Hematopoietic multipotent progenitor cell treated with erythropoietin and hydrocortisone succinate and interleukin-3 and kit ligand, for 4 days (in vitro differentiated cells): ENCODE measurements at regions not wholly inside any gene's neighbourhood (a gene's known extent, or its start where the extent isn't known, plus 50 kb on each side); places are given as distances from the start of the nearest gene placed in this dataset.

Experiments
- DNase-seq: peaks from one replicate; pipeline ENCODE4 v3.0.0-alpha.2; 2015

DNA sequence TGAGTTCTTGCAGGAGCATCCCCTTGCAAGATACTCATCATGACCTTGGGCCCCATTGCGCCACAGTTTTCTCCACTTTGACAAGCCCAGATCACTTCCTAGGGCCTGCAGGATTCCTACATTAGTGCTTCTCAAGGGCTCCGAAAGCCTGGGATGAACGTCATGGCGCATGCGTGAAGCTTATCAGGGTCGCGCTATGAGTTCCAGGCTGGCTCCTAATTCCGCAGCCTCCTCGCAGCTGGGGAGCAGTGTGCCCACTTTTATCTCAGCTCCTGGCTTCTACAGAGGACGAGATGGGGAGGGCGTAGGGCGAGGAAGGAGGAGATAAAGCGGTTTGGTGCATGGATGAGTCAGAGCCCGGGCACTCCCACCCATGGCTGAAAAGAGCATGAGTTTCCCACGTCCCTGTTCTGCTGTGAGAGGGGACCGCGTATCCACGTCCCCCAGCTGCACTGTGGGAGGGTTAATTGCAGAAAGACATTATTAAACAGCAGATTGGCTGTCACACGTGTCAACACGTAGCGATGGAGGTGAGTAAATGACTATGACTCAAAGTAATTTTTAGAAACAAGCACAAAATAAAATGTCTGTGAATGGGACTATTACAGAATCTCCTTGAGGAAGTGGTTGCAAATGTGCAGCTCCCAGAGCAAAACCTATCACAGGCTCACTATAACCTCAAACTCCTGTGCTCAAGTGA is 72.9 kb upstream of the DSP start:
- DNase-seq: peak; percentile 94

DNA sequence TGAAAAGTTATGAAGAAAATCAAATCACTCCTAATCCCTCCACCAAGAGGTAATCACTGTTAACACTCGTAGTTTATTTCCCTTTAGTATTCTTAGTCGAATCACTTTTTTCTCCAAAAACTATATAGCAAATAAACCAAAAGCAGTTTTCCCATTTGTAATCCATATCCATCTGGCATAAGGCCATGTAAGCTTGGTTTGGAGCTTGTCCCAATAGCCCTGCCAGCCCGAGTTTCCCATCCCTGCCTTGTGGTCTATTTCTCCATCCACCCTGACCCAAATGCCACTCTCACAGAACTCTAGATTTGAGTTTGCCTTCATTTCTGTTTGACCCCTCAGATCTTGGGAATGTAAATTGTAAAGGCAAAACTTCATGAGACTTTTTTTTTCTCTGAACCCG is 71.8 kb upstream of the DSP start:
- DNase-seq: no peak

DNA sequence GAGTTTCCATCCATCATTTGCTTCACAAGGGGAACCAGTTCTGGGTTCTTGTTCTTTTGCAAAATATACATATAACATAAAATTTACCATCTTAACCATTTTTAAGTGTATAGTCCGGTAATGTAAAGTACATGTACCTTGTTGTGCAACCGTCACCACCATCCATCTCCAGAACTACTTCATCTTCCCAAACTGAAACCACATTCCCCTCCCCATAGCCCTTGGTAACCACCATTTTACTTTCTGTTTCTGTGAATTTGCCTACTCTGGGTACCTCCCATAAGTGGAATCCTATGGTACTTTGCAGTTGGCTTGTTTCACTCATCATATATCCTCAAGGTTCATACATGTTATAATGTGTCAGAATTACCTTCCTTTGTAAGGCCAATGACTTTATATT is 70.3 kb upstream of the DSP start:
- peak; percentile 6 for DNase-seq

DNA sequence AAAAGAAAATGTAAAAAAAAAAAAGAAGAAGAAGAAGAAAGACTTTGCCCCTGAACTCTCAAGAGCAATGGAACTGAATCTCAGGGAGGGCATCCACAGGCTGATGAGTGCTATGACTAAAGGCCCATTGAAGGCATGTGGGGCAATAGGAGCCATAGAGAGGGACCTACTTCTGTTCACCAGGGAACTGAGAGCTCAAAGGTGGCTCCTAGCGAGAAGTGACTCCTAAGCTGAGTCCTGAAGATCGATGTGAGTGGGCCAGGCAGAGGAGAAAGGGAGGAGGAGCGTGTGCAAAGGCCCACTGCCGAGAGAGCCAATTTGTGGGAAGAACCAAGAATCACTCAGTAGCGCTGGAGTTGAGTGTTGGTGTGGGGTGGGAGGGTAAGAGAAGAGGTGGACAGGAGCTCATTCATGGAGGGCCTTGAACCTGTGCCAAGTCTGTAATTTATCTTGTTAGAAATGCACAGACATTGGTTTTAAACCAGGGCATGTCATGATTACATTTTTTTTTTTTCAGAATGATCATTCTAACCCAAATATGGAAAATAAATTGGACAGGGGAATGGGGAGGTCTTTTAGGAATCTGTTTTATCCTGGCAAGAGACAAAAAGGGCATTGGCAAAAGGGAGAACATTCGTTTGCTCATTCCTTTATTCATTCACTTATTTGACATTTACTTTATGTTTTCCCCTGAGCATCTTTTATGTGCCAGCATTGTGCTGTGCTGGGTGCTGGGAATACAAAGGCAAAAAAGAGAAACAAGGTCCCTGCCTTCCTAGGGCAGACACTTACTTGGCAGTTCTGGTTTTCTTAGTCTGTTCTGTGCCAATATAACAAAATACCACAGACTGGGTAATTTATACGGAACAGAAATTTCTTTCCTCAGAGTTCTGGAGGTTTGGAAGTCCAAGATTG is 67.4 kb upstream of the DSP start:
- peak; percentile 20 for DNase-seq

DNA sequence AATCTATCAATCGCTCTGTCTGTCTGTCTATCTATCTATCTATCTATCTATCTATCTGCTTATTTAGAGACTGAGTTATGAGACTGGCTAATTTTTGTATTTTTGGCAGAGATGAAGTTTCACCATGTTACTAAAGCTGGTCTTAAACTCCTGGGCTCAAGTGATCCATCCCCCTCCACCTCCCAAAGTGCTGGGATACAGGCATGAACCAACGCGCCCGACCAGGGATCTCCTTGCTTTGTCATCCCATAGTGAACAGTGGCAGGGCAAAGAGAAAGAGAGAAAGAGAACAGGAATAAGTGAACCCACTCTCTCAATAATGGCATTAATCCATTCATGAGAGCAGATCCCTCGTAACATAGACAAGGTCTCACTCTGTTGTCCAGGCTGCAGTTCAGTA is 66.4 kb upstream of the DSP start:
- DNase-seq: no peak

DNA sequence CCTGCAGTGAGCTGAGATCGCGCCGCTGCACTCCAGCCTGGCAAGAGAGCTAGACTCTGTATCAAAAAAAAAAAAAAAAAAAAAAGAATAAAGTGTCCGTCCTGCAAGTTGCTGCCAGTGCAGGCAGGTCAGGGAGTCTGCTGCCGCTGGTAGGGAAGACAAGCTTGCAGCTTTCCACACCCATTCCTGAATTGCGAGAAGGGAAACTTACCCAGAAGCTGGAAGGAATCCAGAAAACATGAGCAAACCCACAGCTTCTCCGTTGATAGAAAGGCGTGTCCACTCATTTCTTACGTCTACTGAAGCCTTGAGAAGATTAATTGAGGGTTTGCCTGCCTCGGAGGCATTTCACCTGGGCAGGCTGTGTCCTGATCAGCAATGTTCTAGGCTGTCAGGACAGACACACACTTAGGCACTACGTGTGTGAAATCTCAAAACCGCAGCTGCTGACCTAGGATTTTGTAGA is 61.6 kb upstream of the DSP start:
- DNase-seq: peak; percentile 33

DNA sequence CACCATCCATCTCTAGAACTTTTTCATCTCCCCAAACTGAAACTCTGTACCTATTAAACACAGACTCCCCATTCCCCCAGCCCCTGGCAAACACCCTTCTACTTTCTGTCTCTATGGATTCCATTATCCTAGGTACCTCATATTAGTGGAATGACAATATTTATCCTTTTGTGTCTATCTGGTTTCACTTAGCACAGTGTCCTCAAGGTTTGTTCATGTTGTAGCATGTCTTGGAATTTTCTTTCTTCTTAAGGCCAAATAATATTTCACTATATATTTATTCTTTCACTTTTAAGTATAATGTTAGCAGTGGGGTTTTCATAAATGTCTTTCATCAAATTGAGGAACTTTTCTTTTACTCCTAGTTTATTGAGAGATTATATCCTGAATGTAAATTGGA is 56.8 kb upstream of the DSP start:
- no peak for DNase-seq

DNA sequence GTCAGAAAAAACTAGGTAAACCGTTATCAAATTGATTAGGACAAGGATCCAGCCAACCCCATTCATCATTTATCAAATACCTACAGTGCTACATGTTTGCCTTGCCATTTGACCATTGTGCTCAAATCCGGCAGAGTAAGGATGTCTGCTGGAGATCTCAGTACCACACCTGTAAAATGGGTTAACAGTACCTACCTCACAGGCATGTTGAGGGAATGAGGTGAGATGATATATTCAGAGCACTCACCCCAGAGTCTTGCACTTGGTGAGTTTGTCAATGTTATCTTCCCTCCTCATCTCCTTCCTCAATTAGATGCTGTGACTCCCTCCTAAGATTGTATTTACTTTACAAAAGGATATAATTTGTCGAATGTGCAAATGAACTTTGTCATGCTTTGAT is 54.5 kb upstream of the DSP start:
- no peak for DNase-seq

DNA sequence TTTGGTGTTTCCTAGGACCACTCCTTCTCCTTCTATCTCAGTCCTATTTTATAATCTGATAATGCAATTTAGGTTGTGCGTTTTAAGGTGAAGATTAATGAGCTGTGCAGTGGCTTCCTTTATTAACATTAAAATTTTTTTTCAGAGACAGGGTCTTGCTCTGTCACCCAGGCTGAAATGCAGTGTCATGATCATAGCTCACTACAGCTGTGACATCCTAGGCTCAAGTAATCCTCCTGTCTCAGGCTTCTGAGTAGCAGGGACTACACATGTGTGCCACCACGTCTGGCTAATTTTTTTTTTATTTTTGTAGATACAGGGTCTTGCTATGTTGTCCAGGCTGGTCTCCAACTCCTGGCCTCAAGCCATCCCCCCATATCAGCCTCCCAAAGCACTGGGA is 53.0 kb upstream of the DSP start:
- DNase-seq: no peak

DNA sequence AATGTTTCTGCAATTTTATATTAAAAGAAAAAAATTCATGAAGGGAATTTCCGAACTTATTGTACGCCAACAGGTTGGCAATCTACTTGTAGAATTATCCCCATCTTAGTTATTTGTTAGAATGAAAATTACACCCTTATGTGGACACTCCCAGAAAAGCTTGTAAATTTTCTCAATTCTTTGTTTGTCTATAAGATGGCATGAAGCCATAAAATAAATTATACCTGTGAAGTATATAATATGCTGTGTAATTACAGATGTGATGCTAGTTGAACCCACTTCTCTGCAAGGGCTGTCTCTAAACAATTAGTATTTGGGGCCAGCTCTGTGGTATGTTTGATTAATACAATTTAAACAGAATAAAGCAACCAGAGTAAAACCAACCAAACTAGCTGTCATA is 52.1 kb upstream of the DSP start:
- DNase-seq: no peak
